Kidney epithelial cell (primary cell): ENCODE measurements at regions not wholly inside any gene's neighbourhood (a gene's known extent, or its start where the extent isn't known, plus 50 kb on each side); places are given as distances from the start of the nearest gene placed in this dataset.
"Not testable (repeated sequence)": the region's sequence is repeated elsewhere in the genome, so short reads cannot be mapped to it uniquely, and the experiment has no call there.

Source experiments
- DNase-seq: peaks from one replicate; pipeline ENCODE4 v3.0.0-alpha.2; 2010; ENCODE audit warnings: low read depth
- H3K27me3 ChIP-seq: 2 replicates; pipeline ENCODE4 v1.6.0; 2011; ENCODE audit warnings: low read length; ENCODE audit not compliant: control insufficient read depth, insufficient read depth
- H3K36me3 ChIP-seq: 2 replicates; pipeline ENCODE4 v1.5.1; 2011; ENCODE audit warnings: low read length; ENCODE audit not compliant: control insufficient read depth, insufficient read depth
- H3K4me3 ChIP-seq: 2 replicates; pipeline ENCODE4 v1.5.1; 2011; ENCODE audit warnings: low read depth, mild to moderate bottlenecking, control low read depth, low read length
- TF ChIP-seq, protein P1 (sequence below): IDR thresholded peaks from 2 replicates; pipeline ENCODE4 v1.5.1; 2011; ENCODE audit warnings: mild to moderate bottlenecking, moderate library complexity, low read length, control low read depth, inconsistent platforms; ENCODE audit not compliant: insufficient read depth, poor library complexity, severe bottlenecking

DNA sequence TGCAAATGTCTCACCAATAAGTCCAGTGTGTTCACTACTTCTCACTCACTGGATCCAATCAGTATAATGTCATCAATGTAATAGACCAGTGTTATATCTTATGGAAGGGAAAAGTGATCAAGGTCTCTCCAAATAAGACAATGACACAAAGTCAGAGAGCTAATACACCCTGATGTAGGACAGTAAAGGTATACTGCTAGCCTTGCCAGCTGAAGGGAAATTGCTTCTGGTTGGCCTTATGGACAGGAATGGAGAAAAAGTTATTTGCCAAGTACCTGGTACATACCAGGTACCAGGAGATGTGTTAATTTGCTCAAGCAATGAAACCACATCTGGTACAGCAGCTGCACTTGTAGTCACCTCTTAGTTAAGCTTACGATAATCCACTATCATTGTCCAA is 141.0 kb downstream of the LTN1 start:
- H3K27me3 ChIP-seq = no peaks in the 10 kb centered on the region
- no peak for DNase-seq
- H3K36me3 ChIP-seq = no peaks in the 10 kb centered on the region
- H3K4me3 ChIP-seq = no peak overlapping the region
- TF ChIP-seq, protein P1, sequence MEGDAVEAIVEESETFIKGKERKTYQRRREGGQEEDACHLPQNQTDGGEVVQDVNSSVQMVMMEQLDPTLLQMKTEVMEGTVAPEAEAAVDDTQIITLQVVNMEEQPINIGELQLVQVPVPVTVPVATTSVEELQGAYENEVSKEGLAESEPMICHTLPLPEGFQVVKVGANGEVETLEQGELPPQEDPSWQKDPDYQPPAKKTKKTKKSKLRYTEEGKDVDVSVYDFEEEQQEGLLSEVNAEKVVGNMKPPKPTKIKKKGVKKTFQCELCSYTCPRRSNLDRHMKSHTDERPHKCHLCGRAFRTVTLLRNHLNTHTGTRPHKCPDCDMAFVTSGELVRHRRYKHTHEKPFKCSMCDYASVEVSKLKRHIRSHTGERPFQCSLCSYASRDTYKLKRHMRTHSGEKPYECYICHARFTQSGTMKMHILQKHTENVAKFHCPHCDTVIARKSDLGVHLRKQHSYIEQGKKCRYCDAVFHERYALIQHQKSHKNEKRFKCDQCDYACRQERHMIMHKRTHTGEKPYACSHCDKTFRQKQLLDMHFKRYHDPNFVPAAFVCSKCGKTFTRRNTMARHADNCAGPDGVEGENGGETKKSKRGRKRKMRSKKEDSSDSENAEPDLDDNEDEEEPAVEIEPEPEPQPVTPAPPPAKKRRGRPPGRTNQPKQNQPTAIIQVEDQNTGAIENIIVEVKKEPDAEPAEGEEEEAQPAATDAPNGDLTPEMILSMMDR = no peak

DNA sequence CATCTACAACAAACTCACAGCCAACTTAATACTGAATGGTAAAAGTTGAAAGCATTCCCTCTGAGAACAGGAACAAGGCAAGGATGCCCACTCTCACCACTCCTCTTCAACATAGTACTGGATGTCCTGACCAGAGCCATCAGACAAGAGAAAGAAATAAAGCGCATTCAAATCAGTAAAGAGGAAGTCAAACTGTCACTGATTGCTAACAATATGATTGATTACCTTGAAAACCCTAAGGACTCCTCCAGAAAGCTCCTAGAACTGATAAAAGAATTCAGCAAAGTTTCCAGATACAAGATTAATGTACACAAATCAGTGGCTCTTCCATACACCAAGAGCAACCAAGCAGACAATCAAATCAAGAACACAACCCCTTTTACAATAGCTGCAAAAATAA is 153.4 kb downstream of the LTN1 start:
- H3K36me3 ChIP-seq, H3K27me3 ChIP-seq, DNase-seq, H3K4me3 ChIP-seq: not testable (repeated sequence)

DNA sequence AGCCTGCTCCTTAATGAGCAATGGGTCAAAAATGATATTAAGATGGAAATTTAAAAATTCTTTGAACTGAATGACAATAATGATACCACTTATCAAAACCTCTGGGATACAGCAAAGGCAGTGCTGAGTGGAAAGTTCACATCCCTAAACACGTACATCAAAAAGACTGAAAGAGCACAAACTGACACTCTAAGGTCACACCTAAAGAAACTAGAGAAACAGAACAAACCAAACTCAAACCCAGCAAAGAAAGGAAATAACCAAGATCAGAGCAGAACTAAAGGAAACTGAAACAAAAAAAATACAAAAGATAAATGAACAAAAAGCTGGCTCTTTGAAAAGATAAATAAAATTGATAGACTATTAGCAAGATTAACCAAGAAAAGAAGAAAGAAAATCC is 155.3 kb downstream of the LTN1 start:
- DNase-seq, H3K36me3 ChIP-seq, H3K4me3 ChIP-seq, H3K27me3 ChIP-seq: not testable (repeated sequence)

DNA sequence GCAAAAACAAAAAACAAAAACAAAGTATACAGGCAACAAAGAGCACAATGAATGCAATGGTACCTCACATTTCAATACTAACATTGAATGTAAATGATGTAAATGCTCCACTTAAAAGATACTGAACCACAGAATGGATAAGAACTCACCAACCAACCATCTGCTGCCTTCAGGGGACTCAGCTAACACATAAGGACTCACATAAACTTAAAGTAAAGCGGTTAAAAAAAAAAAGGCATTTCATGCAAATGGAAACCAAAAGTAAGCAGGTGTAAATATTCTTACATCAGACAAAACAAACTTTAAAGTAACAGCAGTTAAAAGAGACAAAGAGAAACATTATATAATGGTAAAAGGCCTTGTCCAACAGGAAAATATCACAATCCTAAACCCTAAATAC is 156.1 kb downstream of the LTN1 start:
- not testable (repeated sequence) for DNase-seq, H3K36me3 ChIP-seq, H3K27me3 ChIP-seq, H3K4me3 ChIP-seq

DNA sequence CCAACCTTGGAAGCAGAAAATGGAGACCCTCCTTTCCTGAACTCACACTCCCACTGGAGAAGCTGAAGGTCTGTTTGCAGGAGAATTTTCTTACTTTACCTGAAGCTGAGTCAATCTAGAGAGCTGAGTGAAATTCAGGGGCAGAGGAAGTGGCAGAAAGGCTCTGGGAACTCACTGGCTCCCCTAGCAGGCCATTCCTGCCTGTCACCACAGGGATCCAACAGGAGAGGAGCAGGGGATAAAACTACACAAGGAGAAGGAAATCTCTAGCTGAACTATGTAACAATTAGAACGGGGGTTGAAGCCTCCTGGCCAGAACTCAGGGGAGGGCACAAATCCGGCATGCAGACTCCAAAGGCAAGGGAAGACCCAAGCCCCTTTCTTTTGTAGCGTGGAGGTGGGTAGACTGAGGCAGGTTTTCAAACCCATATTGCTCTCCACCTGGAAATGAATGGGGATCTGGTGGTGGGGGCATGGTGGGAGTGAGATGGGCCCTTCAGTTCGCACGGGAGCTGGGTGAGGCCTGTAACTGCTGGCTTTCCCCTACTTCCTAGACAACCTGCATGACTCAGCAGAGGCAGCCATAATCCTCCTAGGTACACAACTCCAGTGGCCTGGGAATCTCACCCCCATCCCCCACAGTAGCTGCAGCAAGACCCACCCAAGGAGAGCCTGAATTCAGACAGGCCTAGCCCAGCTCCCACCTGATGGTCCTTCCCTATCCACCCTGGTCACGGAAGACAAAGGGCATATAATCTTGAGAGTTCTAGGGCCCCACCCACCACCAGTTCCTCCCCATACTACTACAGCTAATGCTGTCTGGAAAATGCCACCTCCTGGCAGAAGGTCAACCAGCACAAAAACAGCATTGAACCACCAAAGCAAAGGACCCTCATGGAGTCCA is 158.1 kb downstream of the LTN1 start:
- DNase-seq = no peak
- TF ChIP-seq, protein P1 = no peak
- Histone ChIP-seq H3K27me3 (no peaks in the 10 kb centered on the region), H3K36me3 (no peaks in the 10 kb centered on the region), H3K4me3 (no peak overlapping the region)

DNA sequence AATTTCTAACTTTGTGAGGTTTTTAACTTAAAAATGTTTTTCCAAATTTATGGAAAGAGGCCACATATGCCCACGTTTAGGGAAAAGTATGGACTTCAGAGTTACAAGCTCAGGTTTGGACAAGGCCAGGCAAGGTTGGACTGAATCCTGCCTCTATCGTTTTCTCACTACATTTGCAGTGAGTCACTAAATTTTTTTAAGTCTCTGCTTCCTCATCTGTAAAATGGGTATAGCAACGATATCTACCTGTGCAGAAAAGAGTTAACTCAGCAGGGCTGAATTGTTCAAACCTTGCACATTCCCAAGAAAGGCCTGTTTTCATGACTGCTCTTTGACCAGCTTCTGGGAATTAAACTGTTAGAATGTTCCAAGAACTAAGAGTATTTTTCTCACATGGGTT is 159.1 kb downstream of the LTN1 start:
- no peaks in the 10 kb centered on the region for H3K27me3 ChIP-seq

DNA sequence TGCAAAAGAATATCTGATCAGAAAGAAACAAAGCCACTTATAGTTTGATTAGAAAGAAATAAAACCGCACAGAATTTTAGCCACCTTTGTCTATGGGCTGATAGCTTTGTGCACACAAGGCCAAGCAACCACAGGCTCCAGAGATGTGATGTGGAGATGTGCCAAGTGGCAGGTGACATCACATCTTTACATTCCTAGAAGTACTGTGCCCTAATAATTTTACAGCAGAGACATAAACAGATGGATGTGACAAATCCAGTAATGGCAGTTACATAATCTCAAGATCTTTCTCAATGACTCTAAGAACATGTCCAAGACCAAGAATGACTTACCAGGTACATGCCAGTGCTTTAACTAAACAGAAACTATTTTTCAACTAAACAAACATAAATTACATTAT is 159.5 kb downstream of the LTN1 start:
- H3K36me3 ChIP-seq = no peaks in the 10 kb centered on the region
- H3K27me3 ChIP-seq = no peaks in the 10 kb centered on the region
- TF ChIP-seq, protein P1 = no peak
- no peak for DNase-seq
- H3K4me3 ChIP-seq = no peak overlapping the region

More for the DNA sequence above, 159.1 kb downstream of the LTN1 start:
- no peak for DNase-seq
- Histone ChIP-seq H3K4me3 (no peak overlapping the region), H3K36me3 (no peaks in the 10 kb centered on the region)
- TF ChIP-seq, protein P1 = no peak
